EL (cell line): ENCODE measurements at regions not wholly inside any gene's neighbourhood (a gene's known extent, or its start where the extent isn't known, plus 50 kb on each side); places are given as distances from the start of the nearest gene placed in this dataset.
A peak's percentile ranks its signal among the peaks of the same experiment; 100 is the strongest.

Experiments
- DNase-seq: peaks from one replicate; pipeline ENCODE4 v3.0.0-alpha.2; 2016

- peak; percentile 68 for DNase-seq
Observed at GRCh38 chr17:12457493-12457892, 208.2 kb upstream of the MYOCD start.

- peak; percentile 7 for DNase-seq
Observed at GRCh38 chr17:12459736-12460135, 206.0 kb upstream of the MYOCD start.

GRCh38 chr17:12463102-12463501 is 202.6 kb upstream of the MYOCD start:
- DNase-seq, result peak; percentile 56

GRCh38 chr17:12472252-12473173 is 193.2 kb upstream of the MYOCD start:
- DNase-seq, result no peak

GRCh38 chr17:12478311-12478710 is 187.4 kb upstream of the MYOCD start:
- DNase-seq, result no peak

- peak; percentile 41 for DNase-seq
Observed at GRCh38 chr17:12485361-12485906, 180.3 kb upstream of the MYOCD start.

- no peak for DNase-seq
Observed at GRCh38 chr17:12489325-12489724, 176.4 kb upstream of the MYOCD start.

- DNase-seq, result no peak
Observed at GRCh38 chr17:12492450-12492849, 173.2 kb upstream of the MYOCD start.

GRCh38 chr17:12505866-12506265 is 159.8 kb upstream of the MYOCD start:
- DNase-seq, result no peak

- DNase-seq, result no peak
Observed at GRCh38 chr17:12507026-12507595, 158.6 kb upstream of the MYOCD start.

GRCh38 chr17:12509801-12510200 is 155.9 kb upstream of the MYOCD start:
- peak; percentile 4 for DNase-seq

GRCh38 chr17:12510535-12510934 is 155.2 kb upstream of the MYOCD start:
- DNase-seq, result peak; percentile 47

- peak; percentile 23 for DNase-seq
Observed at GRCh38 chr17:12512694-12513355, 152.9 kb upstream of the MYOCD start.

- DNase-seq, result no peak
Observed at GRCh38 chr17:12514596-12514995, 151.1 kb upstream of the MYOCD start.

GRCh38 chr17:12519956-12520594 is 145.6 kb upstream of the MYOCD start:
- DNase-seq, result no peak

- DNase-seq, result no peak
Observed at GRCh38 chr17:12521416-12521815, 144.3 kb upstream of the MYOCD start.

- DNase-seq, result no peak
Observed at GRCh38 chr17:12522336-12522735, 143.4 kb upstream of the MYOCD start.

GRCh38 chr17:12522743-12523183 is 142.9 kb upstream of the MYOCD start:
- DNase-seq, result peak; percentile 82

GRCh38 chr17:12523244-12523643 is 142.4 kb upstream of the MYOCD start:
- no peak for DNase-seq

GRCh38 chr17:12528036-12528435 is 137.7 kb upstream of the MYOCD start:
- no peak for DNase-seq

- no peak for DNase-seq
Observed at GRCh38 chr17:12530161-12530560, 135.5 kb upstream of the MYOCD start.

- DNase-seq, result no peak
Observed at GRCh38 chr17:12536021-12536420, 129.7 kb upstream of the MYOCD start.

- peak; percentile 51 for DNase-seq
Observed at GRCh38 chr17:12536472-12536871, 129.2 kb upstream of the MYOCD start.
